ENCODE measurements at regions not wholly inside any gene's neighbourhood (a gene's known extent, or its start where the extent isn't known, plus 50 kb on each side); places are given as distances from the start of the nearest gene placed in this dataset.

DNA sequence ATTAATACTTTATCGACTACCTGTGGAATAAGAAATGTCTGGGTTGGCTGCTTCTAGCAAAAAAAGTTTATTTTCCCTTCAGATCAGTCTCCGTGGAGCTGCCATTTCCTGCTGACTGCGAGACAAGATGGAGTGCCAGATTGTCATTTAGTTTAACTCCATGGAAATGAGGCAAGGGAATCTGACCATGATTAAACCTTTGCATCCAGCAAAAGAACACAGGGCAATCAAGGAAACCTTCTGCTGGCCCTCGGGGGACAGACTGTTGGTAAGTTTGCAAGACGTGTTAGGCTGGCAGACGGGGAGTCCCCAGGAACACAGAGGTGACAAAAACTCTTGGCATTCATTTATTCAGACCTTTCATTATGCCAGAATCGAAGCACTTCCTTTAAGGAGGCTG, 52.2 kb upstream of the SPACA1 start:
- DNase-seq = no peak

GRCh38 chr6:87993356-87993755, 54.3 kb upstream of the SPACA1 start:
- DNase-seq = no peak

DNA sequence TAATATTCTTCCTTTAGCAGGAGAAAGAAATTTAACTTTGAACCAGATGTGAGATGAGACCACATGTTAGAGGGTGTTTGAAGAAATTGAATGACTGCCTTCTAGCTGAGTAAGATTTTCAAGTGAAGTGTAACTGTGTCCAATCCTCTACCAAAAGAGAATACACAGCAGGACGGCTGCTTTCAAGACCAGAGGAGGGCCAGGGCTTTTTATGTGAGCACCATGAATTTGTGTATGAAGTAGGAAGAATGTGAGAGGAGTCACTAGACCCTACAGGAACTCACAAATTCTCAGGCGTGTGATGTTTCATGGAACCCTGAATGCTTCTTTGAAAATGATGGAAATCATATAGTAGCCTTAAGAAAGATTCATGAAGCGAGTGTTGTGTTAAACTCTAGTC, 56.8 kb upstream of the SPACA1 start:
- no peak for DNase-seq

DNA sequence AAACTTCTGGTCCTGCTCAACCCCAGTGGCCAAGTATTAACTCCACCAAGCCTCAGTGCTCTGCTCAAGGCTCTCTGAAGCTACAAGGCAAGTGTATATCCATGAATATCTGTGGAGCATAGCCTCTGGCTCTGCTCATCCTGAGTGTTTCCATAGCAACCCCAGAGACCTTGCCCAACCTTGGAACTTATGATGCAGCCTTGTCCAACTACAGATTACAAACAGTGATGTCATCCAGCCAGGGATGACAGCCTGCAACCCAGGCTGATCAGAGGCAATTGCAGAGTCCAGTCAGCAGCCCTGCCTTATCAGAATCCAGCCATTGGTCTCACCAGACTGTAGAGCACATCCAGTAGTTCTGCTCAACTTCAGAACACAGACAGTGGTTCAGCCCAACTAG, 65.5 kb upstream of the SPACA1 start:
- DNase-seq = no peak

DNA sequence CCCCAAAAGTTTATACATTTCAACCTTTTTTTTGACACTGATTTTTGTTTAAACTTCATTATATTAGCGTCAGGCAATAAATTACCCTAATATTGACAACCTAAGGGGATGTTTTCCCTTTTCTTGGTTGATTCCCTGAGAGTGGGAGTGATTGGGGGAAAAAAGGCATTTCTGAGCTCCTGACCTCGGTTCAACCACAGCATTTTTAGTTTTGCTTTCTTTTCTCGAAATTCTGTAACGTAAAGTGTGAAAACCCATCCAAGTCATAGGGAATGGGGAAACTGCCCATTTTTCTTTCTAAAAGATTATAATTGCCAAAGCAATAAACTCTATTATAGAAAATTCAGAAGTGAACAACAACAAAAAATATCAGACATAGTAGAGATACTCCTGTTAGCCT, 67.9 kb upstream of the SPACA1 start:
- DNase-seq = no peak

GRCh38 chr6:87976616-87977015, 71.0 kb upstream of the SPACA1 start:
- no peak for DNase-seq

GRCh38 chr6:87975561-87975960, 72.1 kb upstream of the SPACA1 start:
- DNase-seq = no peak

DNA sequence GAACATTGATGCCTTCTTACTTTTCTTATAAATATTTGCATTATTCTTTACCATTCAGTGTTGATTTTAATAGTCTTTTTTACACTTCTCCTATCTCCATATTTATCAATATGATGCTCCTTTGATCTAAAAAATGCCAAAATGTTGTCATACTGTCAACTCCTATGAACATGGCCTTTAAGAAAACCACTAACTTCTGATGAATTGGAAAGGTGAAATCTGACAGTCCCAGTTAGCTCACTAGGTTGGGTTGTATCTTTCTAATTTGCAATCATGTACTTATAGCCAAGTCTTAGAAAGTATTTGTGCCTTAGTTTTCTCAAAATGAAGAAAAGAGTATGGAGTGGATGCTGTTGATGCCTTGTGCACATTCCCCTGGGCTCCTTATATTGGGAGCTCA, 75.4 kb upstream of the SPACA1 start:
- DNase-seq = no peak

DNA sequence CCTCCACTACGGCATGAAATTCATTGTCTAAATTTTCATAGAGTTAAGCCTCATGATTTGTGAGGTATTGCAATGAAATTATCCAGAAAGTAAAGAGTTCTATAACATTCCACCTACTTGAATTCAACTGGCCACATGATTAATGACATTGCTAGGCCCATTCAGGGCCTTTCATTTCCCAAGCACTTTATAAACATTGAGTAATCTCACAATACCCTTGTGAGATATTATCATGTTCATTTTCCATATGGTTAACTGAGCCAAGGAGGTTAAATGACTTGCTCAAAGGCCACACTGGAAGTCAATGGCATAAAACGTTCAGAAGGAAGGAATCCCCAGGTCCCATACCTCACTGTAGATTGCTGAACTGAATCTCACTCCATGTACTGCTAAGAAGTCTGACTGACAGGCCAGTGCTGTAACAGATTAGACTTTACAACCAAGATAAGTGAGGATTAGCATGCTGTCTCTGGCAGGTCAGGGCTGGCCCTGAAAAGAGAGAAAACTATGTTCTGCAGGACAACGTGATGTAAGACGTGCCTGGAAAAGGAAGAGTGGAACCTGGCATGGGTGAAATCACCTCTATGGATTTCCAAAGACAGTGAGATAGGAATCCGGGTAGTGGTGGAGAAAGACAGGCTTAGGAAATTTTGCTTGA, 75.9 kb upstream of the SPACA1 start:
- no peak for DNase-seq

DNA sequence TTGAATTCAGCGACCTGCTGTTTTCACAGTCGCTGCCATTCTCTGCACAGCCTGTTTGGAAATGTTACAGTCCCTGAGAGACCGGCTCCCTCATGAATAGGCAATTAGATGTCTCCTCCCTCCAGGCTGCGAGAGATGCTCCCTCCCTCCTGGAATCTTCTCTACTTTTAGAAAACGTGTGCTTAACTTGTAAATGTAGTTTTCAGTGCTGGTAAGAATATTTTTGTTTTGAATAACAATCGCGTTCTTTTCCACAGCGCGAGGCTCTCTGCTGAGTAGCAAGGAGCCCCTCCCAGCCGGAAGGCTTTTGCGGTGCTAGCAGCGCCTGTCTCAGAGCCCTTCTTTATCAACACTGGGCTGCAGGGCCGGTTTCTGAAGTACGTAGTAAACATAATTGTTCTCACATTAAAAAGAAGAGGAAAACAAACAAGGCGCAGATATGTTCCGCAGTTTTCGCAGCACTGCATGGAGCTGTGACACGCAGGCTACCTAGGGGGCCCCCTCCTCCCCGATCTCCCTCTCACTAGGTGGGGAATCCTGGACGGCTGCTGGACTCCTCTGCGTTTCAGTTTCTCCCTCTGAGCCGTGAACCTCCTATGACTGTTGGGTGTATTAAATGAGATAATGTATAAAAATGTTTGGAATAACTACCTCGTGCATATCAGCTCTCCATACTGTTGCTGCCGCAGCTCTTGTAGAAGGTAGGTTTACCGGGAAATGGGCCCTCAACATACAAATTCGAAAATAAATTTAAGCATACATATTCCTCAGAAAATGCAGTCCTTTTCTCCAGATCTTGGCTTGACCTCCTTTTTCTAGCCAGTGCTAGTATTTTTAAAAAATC, 79.0 kb upstream of the SPACA1 start:
- DNase-seq = no peak

DNA sequence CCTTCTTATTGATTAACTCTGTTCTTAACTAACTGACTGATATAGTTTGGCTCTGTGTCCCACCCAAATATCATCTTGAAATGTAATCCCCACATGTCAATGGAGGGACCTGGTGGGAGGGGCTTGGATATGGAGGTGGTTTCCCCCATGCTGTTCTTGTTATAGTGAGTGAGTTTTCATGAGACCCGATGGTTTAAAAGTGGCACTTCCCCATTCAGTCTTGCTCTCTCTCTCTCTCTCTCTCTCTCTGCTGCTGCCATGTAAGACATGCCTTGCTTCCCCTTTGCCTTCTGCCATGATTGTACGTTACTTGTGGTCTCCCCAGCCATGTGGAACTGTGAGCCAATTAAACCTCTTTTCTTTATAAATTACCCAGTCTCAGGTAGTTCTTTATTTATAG, 81.8 kb upstream of the SPACA1 start:
- DNase-seq = no peak

DNA sequence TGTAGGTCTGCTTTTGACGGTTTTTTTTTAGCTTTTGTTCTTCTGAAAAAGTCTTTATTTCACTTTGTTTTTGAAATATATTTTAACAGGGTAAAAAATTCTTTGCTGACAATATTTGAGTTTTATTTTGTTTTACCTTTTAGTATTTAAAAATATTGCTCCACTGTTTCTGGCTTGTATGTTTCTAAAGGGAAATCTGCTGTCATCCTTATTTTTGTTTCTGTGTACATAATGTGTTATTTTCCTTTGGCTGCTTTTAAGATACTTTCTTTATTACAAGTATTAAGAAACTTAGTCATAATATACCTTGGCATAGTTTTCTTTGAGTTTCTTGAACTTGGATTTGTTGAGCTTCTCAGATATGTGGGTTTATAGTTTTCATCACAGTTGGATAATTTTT, 88.6 kb upstream of the SPACA1 start:
- no peak for DNase-seq

- no peak for DNase-seq
These were observed 95.9 kb upstream of the SPACA1 start for GRCh38 chr6:87951751-87952150.

GRCh38 chr6:87950614-87951013, 97.0 kb upstream of the SPACA1 start:
- DNase-seq = no peak

GRCh38 chr6:87949194-87949593, 98.4 kb upstream of the SPACA1 start:
- DNase-seq = no peak

DNA sequence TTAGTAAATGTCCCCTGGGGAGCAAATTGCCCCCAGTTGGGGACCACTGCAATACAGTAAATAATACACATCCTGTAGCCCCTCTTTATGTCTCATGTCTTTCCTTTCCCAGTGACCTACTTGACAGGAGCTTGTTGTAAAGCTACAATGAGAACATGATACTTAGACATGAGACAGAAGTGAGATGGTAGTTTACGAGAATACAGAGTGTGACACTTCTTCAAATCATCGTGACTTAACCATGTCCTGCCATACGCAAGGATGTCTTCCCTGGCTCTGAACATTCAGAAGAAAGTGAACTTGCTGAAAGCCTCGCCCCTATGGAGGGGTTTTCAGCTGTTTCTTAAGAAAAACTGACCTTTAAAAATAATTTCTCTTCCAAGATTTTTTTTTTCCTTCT, 101.0 kb upstream of the SPACA1 start:
- DNase-seq = no peak

- no peak for DNase-seq
These were observed 101.7 kb upstream of the SPACA1 start for GRCh38 chr6:87945966-87946365.

GRCh38 chr6:87945181-87945580, 102.5 kb upstream of the SPACA1 start:
- DNase-seq = no peak

GRCh38 chr6:87944541-87944954, 103.1 kb upstream of the SPACA1 start:
- no peak for DNase-seq

DNA sequence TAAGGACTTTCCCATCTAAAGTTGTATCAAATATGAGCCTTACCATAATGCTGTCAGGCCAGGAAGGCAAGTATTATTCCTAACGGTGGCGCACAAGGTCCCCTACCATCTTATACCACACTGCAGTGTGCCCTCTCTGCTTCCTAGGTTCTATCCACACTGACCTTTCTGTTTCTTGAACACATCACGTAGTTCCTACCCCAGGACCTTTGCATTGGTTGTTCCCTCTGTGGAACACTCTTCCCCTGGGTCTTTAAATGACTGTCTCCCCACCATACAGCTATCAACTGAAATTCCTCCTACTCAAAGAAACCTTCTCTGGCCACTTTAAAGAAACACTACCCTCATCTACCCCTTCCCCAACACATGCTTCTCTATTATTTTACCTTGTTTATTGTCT, 104.5 kb upstream of the SPACA1 start:
- DNase-seq = no peak

GRCh38 chr6:87941556-87942358, 105.9 kb upstream of the SPACA1 start:
- no peak for DNase-seq

GRCh38 chr6:87939776-87940175, 107.9 kb upstream of the SPACA1 start:
- no peak for DNase-seq

- no peak for DNase-seq
These were observed 109.4 kb upstream of the SPACA1 start for GRCh38 chr6:87938287-87938686.

DNA sequence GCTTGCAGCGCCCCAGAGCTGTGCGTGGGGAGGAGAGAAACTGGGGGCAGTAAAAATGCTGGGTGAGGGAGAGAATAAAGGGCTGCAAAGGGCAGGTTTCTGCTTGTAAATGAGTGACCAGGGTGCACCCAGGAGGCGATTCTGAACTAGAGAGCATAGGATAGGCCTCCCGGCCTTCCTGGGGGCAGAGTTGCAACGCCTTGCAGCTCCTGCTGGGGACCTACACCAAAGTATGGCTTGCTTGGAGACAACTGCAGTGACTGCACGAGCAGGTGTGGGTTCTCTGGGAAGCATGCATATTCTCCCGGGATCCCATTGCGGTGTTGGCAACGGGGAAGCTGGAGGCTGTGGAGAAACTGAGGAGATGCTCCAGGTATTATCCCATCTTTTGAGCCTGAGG, 111.6 kb upstream of the SPACA1 start:
- no peak for DNase-seq
